ENCODE measurements at regions not wholly inside any gene's neighbourhood (a gene's known extent, or its start where the extent isn't known, plus 50 kb on each side); places are given as distances from the start of the nearest gene placed in this dataset.

DNA sequence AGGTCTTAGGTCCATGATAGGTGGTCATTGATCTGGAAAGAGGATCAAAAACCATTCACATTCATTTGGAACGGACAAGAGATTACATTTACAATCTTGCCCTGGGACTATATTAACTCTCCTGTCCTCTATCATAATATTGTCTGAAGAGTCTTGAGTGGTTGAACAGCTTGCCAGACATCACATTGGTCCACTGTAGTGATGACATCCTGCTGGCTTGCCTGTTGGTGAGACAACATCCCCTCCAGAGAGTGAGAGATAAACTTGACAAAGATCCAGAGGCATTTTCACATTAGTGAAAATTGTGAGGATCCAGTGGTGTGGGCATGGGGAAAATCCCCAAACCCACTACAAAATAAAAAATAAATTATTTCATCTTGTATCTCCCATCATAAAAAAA is 155.7 kb upstream of the LEF1 start:
- no peak for DNase-seq

DNA sequence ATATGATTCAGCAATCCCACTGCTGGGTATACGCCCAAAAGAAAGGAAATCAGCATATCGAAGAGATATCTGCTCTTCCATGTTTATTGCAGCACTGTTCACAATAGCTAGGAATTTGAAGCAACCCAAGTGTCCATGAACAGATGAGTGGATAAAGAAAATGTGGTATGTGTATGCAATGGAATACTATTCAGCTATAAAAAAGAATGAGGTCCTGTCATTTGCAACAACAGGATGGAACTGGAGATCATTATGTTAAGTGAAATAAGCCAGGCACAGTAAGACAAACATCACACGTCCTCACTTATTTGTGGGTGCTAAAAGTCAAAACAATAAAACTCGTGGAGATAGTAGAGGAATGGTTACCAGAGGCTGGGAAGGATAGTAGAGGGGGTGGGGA is 153.8 kb upstream of the LEF1 start:
- no peak for DNase-seq

DNA sequence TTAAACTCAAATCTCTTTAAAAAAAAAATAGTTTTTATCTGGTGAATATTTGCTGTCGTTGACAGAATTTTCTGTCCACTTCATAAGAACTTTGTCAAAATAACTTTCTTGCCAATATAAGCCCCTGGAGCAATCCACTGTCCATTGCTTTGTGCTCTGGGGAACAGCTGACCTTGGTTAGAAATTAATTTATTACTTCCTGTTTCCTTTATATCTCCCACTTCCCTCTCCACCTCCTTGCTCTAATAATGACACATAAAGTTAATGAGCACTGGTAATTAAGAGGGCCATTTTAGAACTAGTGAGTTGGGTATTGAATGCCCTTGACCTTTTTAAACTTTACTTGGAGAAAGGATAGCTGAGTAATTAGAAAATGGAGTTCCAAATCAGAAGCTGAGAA is 151.3 kb upstream of the LEF1 start:
- no peak for DNase-seq

DNA sequence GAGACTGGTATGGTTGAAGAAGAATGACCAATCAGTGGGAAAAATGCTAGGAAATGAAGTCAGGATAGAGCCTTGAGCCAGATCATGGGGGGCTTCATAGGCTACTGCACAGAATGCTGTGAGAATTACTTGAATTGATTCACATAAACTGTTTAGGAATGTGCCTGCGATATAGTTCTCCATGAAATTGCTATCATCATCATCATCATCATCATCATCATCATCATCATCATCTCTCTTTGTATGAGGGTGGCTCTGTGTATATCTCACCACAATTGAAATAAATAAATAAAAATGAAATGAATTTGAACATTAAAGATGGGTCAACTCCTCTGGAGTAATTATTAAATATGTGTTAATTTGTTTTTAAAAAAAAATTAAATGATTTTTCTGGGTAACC is 148.6 kb upstream of the LEF1 start:
- DNase-seq, result no peak

DNA sequence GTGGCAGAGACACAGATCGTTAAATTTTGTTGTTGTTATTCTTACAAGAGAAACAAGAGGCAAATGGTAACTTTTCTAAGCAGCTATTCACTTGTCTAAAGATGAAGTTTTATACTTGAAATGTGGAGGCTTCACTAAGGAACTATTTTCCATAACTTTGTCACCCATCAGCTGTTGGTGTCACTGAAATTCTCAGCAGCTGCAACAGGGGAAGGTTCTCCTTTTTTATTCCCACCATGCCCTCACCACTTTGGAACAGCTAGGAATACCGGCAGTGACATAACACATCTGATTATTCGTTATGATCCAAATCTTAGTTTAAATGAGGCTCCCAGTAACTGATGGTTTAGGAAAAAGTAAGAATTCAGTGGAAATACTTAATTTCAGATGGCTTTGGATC is 147.0 kb upstream of the LEF1 start:
- DNase-seq, result no peak

DNA sequence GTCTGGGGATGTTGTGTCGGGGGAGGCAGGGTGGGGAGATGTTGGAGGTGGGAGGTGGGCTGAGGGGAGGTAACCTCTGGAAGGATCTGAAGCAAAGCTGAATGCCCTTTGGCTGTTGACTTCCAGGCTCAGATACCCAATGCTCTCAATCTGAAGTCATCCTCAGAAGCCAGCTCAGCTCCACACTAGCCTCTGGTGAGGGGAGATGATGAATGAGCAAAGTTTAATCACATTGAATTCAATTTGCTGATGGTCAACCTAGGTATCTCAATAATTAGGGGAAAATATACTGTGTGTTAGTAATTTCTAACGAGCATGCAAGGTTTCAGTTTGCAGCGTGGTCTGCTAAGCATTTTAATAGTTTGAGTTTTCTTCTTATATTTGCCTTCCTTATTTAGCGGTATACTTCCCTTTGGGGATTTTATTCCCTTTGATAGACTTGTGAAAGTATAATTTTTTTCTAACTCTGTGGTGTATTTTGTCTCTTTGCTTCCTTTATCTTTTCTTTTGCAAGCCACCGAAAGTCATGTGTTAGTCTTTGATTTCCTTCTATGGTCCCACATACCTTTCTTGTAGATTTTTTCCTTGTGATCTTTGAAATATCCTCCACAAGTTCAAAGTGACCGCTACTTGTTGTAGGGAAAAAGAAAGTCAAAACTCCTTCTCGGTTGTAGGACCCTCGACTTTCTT is 146.3 kb upstream of the LEF1 start:
- DNase-seq, result no peak

DNA sequence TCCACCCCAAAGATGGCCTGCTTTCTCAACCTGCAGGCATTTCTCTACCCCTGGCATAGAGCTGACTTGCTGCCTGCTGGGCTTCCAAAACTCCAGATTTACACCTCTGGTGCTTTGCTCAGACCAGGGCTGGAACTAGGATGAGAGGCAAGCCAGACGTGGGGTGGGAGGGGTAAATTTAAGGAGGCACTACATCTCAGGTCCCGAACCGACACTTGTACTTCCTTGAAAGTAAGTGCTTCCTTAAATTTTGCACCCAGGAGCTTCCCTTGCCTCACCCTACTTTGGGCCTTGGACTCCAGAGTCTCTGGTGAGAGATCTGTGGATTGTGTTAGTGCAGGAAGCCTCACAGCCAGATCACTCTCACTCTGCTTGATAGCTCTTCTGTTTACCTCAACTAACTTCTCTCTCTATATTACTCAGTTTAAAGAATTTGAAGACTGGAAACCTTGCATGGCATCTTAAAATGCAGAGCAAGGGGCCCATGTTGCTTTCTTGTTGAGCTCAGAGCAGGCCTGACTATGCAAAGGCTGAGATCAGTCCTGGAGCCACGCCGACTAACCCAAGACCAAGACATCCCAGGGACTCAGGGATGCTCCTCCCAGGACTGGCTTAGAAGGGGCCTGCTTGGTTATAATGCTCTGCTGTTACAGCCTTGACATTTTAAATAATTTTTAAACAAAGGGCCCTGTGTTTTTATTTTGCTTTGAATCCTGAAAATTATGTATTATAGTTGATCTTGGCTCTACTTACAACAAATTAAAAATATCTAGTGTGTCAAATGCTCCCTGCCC is 145.0 kb upstream of the LEF1 start:
- DNase-seq, result no peak

DNA sequence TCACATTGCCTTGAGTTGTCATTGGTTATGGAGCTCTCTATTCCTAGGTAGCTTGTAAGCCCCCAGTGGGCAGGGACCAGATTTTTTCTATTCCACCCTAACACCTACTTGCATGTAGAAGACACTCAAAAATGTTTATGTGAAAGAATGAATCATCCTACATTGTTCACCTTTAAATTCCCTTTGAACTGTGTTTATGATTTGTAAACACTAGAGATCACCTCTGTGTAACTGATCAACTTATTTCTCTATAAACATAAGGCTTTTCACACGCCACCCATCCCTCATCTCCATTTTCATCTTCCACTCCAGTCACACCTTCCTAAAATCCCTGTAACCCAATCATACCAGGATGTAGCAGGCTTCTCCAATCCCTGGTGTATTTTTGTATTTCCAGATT is 142.6 kb upstream of the LEF1 start:
- DNase-seq, result no peak

DNA sequence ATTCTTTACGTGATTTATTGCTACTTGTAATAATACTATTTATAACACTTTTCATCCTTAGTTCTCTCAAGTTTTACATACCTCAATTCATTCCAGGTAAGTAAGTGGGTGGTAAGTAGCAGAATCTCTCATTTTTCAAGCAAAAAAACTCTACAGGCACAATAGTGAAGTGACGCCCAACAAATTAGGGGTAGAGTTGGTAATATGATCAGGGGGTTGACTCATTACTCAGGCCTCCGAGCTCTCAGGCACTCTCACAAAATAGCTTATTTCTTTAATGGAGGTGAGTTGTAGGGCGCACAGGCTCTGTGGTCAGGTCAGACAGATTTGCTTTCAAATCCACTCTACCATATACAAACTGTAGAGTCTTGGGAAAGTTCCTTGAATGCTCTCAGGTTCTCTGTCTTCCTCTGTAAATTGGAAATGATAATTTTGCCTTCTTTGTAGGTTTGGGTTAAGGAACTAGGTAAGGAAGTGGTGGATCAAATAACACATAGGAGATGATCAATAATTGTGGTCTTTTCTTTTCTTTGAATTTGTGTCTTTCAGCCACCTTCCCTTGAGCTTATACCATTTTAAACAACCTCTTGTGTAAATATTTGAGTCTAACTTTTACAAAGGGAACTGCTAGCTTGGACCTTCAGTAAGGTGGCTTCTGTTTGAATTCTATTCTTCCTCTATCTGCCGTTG is 134.9 kb upstream of the LEF1 start:
- no peak for DNase-seq

DNA sequence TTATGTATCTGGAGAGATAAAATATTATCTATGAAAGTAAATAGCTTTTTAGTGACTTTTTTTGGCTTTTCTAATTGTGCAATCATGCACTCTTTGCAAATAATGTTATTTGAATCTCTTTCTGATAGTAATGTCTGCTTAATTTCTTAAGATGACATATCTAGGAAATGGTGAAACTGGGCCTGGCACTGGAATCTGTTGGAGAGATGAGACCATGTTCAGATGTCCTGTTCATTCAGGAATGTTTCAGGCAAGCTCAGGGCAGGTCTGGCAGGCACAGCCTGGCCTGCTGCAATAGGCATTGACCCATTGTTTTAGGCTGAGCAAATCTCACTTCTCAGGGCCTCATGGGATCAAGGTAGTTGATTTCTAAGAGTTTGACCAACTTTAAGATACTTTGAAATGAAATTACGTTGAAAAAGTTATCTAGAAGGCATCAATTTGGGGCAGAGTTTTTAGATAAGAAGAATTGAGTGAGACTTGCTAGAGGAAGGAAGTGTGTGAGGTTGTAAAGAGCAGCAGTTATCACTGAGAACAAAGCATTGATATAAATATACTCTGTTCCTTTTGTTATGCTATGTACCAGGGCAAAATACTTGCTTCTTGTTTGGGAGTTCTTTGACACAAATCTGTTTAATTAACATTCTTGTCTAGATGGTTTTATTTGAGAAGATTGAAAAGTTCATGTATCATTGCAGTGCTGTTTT is 133.0 kb upstream of the LEF1 start:
- DNase-seq, result no peak

DNA sequence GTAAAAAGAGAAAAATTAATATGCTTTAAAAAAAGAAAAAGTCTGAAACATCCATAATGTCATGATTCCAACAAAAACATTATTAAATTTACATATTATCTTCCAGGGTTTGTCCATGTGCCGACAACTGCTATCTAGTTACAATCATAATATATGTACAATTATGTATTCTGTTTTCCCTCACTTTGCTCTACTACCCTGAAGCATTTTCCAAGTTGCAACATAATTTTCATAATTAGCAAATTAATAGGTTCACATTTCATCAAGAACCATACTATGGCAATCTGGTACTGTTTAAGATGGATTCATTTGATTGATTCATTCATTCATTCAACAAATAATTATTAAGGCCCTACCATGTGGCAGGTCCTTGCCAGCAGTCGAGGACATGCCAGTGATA is 128.9 kb upstream of the LEF1 start:
- DNase-seq, result no peak

DNA sequence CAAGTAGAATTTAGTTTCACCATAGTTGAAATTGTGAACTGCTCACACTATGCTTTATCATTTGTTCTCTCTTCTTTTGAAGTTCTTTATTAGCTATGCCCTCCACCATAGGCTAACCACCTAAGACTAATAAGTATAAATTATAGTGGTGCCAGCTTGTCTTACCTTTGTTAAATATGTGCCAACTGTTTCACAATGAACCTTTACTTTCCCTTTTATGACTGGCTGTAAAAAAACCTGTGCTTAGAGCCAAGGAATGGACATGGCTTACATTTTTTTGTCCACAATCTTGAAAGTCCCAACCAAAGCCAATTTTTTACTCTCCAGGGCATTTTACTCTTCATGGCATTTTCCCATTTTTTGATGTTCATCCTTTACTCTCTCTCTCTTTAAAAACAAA is 123.5 kb upstream of the LEF1 start:
- no peak for DNase-seq

DNA sequence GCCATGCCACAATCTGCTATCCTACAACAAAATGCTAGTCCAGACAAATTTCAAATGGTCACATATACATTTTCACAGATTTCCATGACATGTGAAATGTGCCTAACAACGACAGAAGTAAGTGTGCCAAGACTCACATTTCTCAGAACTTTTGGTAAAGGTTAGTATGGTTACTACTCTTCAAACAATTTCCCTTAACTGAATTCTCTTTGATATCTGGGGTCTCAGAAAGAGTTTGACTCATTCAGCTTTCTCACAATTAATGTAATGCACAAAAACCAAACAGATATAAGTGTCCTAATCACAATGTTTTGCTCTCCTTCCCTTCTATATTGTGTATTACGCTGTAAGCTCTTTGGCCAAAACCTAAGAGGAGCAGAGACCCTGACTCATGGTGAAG is 122.4 kb upstream of the LEF1 start:
- no peak for DNase-seq

DNA sequence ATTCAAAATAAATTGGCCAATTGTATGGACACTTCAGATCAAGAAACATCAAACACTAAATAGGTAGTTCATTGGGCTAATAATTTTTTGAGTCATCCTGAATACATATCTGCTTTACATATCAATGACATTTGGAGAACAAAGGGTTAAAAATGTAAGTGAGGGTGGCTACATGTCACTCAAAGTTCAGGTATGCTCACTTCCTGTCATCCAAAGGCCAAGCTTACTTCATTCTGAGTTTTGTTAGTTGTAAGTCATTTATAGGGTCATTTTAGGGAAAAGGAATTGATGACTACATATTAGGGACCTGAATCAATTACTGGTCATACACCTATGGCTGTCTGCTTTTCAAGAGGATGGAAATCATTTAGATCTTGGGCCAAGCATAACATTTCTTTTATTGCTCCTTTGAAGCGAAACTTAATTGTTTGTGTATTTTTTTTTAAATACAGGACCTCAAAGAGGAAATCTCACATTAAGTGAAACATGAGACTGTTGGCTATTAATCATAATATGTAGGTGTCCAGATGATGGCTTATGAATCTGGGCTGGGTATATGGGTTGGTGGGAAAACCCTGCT is 119.2 kb upstream of the LEF1 start:
- no peak for DNase-seq

DNA sequence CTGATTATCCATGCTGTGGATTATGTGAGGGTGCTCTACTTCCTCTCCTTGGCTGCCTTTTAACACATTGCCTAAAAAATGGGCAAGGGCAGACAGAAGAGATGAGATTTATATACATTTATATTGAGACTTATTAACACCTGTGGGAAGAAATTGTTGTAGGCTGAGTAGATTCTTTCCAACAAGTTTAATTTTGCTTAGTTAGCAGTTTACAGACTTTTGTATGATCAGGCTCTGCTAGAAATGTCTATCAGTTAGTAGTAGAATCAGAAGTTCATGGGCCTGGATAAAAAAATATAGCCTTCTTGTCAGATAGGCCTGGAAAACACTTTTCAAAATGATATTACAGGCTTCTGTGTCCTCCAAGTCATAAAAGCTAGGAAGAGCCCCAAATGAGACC is 111.3 kb upstream of the LEF1 start:
- DNase-seq, result no peak

DNA sequence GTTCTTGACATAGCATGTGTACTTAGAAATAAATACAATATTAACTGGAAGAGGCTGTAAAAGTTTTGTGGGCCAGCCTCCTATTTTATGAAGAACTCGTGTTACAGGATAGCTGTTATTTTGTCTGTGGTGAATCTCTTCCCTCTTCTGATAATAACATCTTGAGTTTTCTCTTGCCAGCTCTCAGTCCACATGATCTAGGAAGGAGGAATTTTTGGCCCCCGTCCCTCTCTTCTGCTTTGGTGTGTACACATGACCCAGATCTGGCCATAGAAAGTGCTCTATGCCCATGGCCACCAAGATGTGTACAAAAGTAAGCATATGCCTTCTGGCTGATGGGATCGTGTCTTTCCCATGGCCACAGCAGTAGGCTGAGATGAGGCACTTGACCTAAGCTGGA is 108.0 kb upstream of the LEF1 start:
- no peak for DNase-seq

DNA sequence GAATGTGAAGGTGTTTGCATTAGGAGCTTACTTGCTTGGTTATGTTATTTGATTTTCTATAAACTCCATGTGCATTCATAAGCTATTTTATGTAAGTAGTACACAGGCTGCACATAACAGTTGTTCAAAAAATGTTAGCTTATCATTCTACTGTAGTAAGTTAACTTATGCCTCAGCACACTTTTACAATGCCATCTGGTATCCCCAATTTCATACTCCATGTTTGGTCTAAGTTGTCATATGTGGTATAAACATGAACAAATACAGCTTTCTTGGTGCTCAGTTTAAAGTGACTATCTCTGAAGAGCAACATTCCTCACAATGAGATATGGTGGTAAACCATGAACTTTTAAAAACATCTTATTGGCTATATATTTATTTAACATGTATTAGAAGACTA is 104.3 kb upstream of the LEF1 start:
- DNase-seq, result no peak

DNA sequence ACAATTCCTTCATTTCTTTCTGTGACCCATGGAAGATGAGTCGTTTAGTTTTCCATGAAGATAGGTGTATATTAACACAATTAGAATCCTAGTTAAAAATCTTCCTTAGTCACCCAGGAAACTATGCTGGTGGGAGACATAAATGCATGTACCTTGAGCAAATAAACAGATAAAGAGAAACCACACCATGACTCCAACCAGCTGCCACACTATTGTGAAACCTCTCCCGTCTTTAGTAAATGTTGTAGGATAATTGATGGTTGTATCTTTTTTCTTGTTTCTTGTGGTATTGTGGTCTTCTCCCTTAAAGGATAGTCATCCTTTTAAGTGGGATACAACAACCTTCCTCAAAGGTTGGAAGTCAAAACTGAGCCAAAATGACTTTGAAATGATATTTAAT is 103.8 kb upstream of the LEF1 start:
- DNase-seq, result no peak

DNA sequence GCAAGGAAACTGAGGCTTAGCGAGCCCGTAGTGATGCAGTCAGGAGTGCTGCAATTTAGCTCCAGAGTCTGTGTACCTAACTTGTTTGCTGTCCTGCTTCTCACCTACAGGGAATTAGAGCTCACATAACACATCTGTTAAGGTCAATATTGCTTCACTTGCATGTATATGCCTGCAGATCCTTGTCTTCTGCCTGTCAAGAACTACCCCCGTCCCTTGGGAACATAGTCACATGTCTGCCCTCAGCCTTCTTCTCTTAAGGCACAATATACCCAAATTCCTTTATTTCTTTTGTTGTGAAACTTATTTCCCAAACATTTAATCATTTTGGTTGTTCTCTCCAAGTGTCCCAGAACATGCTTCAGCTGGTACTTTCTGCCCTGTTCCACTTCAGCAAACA is 103.3 kb upstream of the LEF1 start:
- DNase-seq, result no peak

DNA sequence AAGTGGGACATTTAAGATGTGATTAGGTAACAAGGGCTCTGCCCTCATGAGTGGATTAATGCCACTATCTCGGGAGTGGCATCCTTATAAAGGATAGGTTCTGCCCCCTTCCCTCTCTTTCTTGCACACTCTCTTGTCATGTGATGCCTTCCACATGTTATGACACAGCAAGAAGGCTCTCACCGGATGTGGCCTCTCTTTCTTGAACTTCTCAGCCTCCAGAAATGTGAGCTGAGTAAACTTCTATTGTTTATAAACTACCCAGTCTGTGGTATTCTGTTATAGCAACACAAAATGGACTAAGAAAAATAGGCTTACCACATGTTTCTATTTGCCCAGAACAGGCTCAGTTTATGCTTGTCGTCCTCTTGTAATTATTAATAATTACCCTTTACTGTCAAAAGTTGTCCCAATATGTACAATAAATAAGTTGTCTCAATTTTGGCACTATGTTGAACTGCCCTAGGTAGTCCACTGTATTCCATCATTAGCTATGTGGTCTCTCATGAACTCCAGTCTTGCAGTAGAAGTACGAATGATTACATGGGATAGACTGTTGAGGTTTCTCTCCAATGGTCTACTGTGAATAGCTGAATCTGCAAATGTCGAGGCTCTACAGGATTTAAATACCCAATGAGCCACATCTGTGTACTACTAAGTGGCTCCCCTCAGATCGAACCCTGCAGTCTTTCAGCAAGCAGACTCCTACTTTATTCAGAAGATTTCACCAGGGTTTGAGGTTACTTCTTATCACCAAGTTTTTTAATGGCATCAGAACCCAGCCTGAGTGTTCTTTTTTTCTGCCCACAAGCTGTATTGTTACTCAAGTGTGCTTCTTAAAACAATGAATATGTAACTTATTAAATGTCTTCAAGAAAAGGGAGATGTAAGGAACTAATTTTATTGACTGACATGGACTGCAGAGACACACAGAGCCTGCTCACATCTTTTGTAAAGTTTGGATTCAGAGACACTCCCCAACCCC is 102.0 kb upstream of the LEF1 start:
- DNase-seq, result no peak

DNA sequence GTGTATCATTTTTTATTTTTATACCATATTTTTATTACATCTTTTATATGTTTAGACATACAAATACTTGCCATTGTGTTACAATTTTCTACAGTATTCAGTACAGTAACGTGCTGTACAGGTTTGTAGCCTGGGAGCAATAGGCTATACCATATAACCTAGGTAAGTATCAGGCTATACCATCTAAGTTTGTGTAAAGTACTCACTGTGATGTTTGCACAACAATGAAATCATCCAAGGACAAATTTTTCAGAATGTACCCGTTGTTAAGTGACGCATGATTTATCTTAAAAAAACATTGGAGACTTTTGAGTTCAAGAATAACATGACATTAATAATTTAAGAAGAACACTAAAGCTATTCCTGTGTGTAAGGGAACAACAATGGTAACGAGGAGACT is 96.0 kb upstream of the LEF1 start:
- DNase-seq, result no peak

DNA sequence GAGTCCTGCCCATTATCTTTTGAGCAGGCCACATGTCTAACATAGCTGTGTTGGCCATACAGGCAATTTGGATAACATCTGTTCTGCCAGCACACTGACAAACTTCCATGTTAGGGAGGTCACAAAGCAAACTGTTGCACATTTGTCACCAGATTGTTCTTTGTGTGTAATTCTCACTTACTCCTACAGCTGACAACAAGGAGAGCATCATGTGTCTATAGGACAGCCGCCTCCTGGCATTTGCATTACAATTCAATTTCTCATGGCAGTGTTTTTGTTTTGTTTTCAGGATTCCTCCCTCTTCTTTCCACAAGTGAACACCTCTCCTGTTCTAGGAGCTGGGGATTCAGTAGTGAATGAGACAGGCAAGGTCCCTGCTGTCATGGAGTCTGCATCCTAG is 94.3 kb upstream of the LEF1 start:
- no peak for DNase-seq

Data from CD4-positive, alpha-beta T cell treated with Interleukin-12 subunit alpha and Interleukin-12 subunit beta, for 1 hour (primary cell).